Suprapubic skin (tissue), 4 donors: ENCODE measurements at regions not wholly inside any gene's neighbourhood (a gene's known extent, or its start where the extent isn't known, plus 50 kb on each side); places are given as distances from the start of the nearest gene placed in this dataset.

Source experiments
- DNase-seq, 2 donors: peaks; one replicate each; pipeline ENCODE4 v3.0.0-alpha.2; 2019; ENCODE audit warnings: low spot score in 2 of 2
- H3K27ac ChIP-seq: fragments of 200-600 bp; sonication (generic); one replicate; pipeline ENCODE4 v1.5.1; 2019
- H3K27me3 ChIP-seq: fragments of 200-600 bp; sonication (generic); one replicate; pipeline ENCODE4 v1.5.1; 2019
- H3K36me3 ChIP-seq: fragments of 200-600 bp; sonication (generic); one replicate; pipeline ENCODE4 v1.5.1; 2019
- H3K4me1 ChIP-seq: fragments of 200-600 bp; sonication (generic); one replicate; pipeline ENCODE4 v1.5.1; 2019
- H3K4me3 ChIP-seq: fragments of 200-600 bp; sonication (generic); one replicate; pipeline ENCODE4 v1.5.1; 2019; ENCODE audit warnings: mild to moderate bottlenecking
- H3K9me3 ChIP-seq: fragments of 200-600 bp; sonication (generic); one replicate; pipeline ENCODE4 v1.5.1; 2019
- EP300 ChIP-seq: sonication (generic); formaldehyde crosslinking; IDR thresholded peaks from one replicate; pipeline ENCODE4 v1.6.1; 2017; ENCODE audit warnings: antibody characterized with exemption
- POLR2A ChIP-seq, 2 donors: fragments of 450-650 bp; IDR thresholded peaks; one replicate each; pipeline ENCODE4 v1.6.1; 2017; ENCODE audit warnings: antibody characterized with exemption in 2 of 2, mild to moderate bottlenecking in 2 of 2, moderate library complexity in 2 of 2
- POLR2AphosphoS5 ChIP-seq, 3 donors: sonication (generic); formaldehyde crosslinking; IDR thresholded peaks; one replicate each; pipeline ENCODE4 v1.6.1; 2017; ENCODE audit warnings: antibody characterized with exemption in 3 of 3
- WGBS: methylation state at CpG from one replicate; pipeline ENCODE4 v1.1.5; 2018; 5-methylcytosine and 5-hydroxymethylcytosine counted together
- TF ChIP-seq, protein P1 (sequence below), 2 donors: fragments of 200-600 bp in 1 of 2; fragments of 450-650 bp in 1 of 2; sonication (generic) in 1 of 2; IDR thresholded peaks; one replicate each; pipeline ENCODE4 v1.5.1; 2016 to 2019; ENCODE audit warnings: antibody characterized with exemption in 2 of 2, mild to moderate bottlenecking in 1 of 2, moderate library complexity in 1 of 2

GRCh38 chr14:54088271-54088670 is 131.6 kb upstream of the BMP4 start:
- H3K9me3 ChIP-seq: no peaks in the 10 kb centered on the region
- 85% methylated on average over 3 of the region's 3 CpGs for WGBS
- DNase-seq: no peak
- TF ChIP-seq POLR2AphosphoS5 (IDR thresholded peaks at IDR 0.05) (no peak), EP300 (no peak), POLR2A (IDR thresholded peaks at IDR 0.05) (no peak)
- TF ChIP-seq, protein P1, sequence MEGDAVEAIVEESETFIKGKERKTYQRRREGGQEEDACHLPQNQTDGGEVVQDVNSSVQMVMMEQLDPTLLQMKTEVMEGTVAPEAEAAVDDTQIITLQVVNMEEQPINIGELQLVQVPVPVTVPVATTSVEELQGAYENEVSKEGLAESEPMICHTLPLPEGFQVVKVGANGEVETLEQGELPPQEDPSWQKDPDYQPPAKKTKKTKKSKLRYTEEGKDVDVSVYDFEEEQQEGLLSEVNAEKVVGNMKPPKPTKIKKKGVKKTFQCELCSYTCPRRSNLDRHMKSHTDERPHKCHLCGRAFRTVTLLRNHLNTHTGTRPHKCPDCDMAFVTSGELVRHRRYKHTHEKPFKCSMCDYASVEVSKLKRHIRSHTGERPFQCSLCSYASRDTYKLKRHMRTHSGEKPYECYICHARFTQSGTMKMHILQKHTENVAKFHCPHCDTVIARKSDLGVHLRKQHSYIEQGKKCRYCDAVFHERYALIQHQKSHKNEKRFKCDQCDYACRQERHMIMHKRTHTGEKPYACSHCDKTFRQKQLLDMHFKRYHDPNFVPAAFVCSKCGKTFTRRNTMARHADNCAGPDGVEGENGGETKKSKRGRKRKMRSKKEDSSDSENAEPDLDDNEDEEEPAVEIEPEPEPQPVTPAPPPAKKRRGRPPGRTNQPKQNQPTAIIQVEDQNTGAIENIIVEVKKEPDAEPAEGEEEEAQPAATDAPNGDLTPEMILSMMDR (IDR thresholded peaks at IDR 0.05): no peak
- H3K4me3 ChIP-seq: no peak overlapping the region
- H3K4me1 ChIP-seq: no peaks in the 10 kb centered on the region
- no peaks in the 10 kb centered on the region for H3K27me3 ChIP-seq
- H3K36me3 ChIP-seq: no peaks in the 10 kb centered on the region
- H3K27ac ChIP-seq: no peak overlapping the region

- no peaks in the 10 kb centered on the region for H3K36me3 ChIP-seq
- WGBS: 91% methylated on average over 1 of the region's 1 CpG
- no peak overlapping the region for H3K27ac ChIP-seq
- no peak for DNase-seq
- H3K4me3 ChIP-seq: no peak overlapping the region
- no peaks in the 10 kb centered on the region for H3K4me1 ChIP-seq
- H3K9me3 ChIP-seq: peaks cover 7% of the 10 kb centered on the region
- no peaks in the 10 kb centered on the region for H3K27me3 ChIP-seq
- TF ChIP-seq EP300: no peak
- TF ChIP-seq, protein P1 (IDR thresholded peaks at IDR 0.05): no peak
- no peak for TF ChIP-seq POLR2A (IDR thresholded peaks at IDR 0.05)
Observed at GRCh38 chr14:54090274-54090673, 133.6 kb upstream of the BMP4 start.

GRCh38 chr14:54094765-54095164 is 138.1 kb upstream of the BMP4 start:
- no peak for DNase-seq
- Histone ChIP-seq H3K27me3 (no peaks in the 10 kb centered on the region), H3K27ac (no peak overlapping the region), H3K9me3 (peaks cover 7% of the 10 kb centered on the region), H3K4me3 (no peak overlapping the region), H3K36me3 (no peaks in the 10 kb centered on the region), H3K4me1 (no peaks in the 10 kb centered on the region)
- TF ChIP-seq POLR2A (IDR thresholded peaks at IDR 0.05) (no peak), EP300 (no peak), POLR2AphosphoS5 (IDR thresholded peaks at IDR 0.05) (no peak)
- TF ChIP-seq, protein P1 (IDR thresholded peaks at IDR 0.05): no peak

DNA sequence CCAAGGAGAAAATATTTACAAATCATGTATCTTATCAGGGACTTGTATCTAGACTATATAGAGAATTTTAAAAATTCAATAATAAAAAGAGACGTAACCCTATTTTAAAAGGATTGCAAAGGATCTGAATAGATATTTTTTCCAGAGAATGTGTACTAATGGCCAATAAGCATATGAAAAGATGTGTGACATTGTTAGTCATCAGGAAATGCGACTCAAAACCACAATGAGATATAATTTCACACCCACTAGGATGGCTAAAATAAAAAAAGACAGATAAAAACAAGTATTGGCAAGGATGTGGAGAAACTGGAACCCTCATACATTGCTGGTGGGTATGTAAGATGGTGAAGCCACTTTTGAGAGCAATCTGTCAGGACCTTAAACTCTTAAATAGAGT is 141.9 kb upstream of the BMP4 start:
- Histone ChIP-seq H3K4me3 (no peak overlapping the region), H3K9me3 (peaks cover 7% of the 10 kb centered on the region), H3K27ac (no peak overlapping the region), H3K27me3 (no peaks in the 10 kb centered on the region), H3K36me3 (no peaks in the 10 kb centered on the region), H3K4me1 (no peaks in the 10 kb centered on the region)
- TF ChIP-seq, protein P1 (IDR thresholded peaks at IDR 0.05): no peak
- TF ChIP-seq EP300: no peak
- TF ChIP-seq POLR2AphosphoS5 (IDR thresholded peaks at IDR 0.05): no peak
- no peak for TF ChIP-seq POLR2A (IDR thresholded peaks at IDR 0.05)
- 90% methylated on average over 2 of the region's 2 CpGs for WGBS
- DNase-seq: no peak

DNA sequence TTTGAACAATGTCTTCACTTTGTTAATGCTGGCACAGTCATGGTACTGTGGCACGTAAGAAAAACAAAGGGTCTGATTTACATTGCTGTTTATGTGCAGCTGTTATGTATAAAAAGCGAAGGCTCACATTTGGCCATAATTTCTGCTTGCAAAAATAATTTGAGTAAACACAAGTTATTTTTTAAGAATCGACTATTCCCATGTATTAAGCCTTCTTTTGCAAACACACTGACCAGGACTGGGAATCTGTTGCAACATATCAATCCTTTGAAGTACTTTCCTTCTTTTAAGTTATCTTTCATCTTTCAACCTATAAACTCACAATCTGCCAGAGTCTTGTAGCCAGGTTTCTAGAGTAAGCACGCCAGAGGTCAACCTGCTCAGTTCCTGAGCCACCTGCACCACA is 145.4 kb upstream of the BMP4 start:
- no peak overlapping the region for H3K27ac ChIP-seq
- 67% methylated on average over 4 of the region's 4 CpGs for WGBS
- no peaks in the 10 kb centered on the region for H3K27me3 ChIP-seq
- peaks cover 8% of the 10 kb centered on the region for H3K4me1 ChIP-seq
- H3K4me3 ChIP-seq: no peak overlapping the region
- H3K36me3 ChIP-seq: no peaks in the 10 kb centered on the region
- no peak for DNase-seq
- TF ChIP-seq, protein P1 (IDR thresholded peaks at IDR 0.05): no peak
- TF ChIP-seq POLR2A (IDR thresholded peaks at IDR 0.05): no peak
- no peak for TF ChIP-seq POLR2AphosphoS5 (IDR thresholded peaks at IDR 0.05)
- TF ChIP-seq EP300: no peak
- no peaks in the 10 kb centered on the region for H3K9me3 ChIP-seq
